ENCODE measurements at regions not wholly inside any gene's neighbourhood (a gene's known extent, or its start where the extent isn't known, plus 50 kb on each side); places are given as distances from the start of the nearest gene placed in this dataset.

DNA sequence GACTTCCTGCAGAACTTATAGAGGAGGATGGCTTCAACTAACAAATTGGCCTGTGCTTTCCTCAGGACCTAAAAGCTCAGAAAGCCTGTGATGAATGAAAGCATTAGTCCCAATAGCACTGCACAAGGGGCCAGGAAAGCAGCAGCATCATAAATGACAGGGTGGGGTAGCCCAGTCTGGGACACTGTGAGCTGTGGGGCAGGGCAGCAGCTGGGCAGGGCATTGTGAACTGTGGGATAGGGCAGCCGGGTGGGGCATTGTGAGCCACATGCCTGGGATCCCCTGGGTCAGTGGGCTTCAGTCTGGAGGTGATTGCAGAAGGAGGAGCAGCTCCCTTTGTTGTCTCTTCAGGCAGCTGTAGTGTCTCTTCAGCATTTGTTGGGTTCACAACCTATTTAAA is 1276.8 kb downstream of the UQCRFS1 start:
- DNase-seq, result no peak
- no peaks in the 10 kb centered on the region for H3K27me3 ChIP-seq (replicated peaks in 1 of 7)
- no peak overlapping the region for H3K4me3 ChIP-seq
- peaks cover 0 to 4% (median 0%) of the 10 kb centered on the region in 8 donors for H3K9me3 ChIP-seq
- TF ChIP-seq POLR2AphosphoS5 (IDR thresholded peaks at IDR 0.05) (no peak), POLR2A (IDR thresholded peaks at IDR 0.05) (no peak)
- TF ChIP-seq, protein P1, sequence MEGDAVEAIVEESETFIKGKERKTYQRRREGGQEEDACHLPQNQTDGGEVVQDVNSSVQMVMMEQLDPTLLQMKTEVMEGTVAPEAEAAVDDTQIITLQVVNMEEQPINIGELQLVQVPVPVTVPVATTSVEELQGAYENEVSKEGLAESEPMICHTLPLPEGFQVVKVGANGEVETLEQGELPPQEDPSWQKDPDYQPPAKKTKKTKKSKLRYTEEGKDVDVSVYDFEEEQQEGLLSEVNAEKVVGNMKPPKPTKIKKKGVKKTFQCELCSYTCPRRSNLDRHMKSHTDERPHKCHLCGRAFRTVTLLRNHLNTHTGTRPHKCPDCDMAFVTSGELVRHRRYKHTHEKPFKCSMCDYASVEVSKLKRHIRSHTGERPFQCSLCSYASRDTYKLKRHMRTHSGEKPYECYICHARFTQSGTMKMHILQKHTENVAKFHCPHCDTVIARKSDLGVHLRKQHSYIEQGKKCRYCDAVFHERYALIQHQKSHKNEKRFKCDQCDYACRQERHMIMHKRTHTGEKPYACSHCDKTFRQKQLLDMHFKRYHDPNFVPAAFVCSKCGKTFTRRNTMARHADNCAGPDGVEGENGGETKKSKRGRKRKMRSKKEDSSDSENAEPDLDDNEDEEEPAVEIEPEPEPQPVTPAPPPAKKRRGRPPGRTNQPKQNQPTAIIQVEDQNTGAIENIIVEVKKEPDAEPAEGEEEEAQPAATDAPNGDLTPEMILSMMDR (IDR thresholded peaks at IDR 0.05 in 8 of 11, conservative IDR thresholded peaks at IDR 0.05 in 3 of 11), result no peak
- no peaks in the 10 kb centered on the region for H3K36me3 ChIP-seq
- intact Hi-C loops (cut with DNase I; ENCODE audit: low total_unique reads), result no loop called here
- WGBS, 5 donors, result 43 to 86% (median 61%) methylated on average over 1 of the region's 1 CpG
- H3K27ac ChIP-seq, result no peak overlapping the region
- no peaks in the 10 kb centered on the region for H3K4me1 ChIP-seq

DNA sequence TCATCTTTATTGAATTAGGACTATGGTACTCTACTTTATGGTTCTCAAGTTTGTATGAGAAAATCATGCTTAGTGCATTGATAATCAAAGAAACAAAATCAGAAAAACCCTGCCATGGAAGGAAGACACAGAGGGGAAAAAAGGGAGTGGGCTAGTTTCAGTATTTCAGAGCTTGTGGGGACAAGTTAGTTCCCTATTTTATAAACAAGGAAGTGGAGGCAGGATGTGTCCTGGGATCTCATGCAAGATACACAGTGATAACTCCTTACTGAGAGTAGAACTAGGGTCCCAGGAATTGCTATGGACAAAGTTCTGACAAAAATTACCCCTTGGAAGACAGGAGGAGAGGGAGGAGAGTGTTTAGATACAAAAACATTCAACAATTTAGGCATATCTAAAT is 1277.3 kb downstream of the UQCRFS1 start:
- Histone ChIP-seq H3K27ac (no peak overlapping the region), H3K27me3 (replicated peaks in 1 of 7) (no peaks in the 10 kb centered on the region), H3K4me1 (no peaks in the 10 kb centered on the region), H3K9me3 (peaks cover 0 to 4% (median 0%) of the 10 kb centered on the region in 8 donors), H3K4me3 (no peak overlapping the region), H3K36me3 (no peaks in the 10 kb centered on the region)
- intact Hi-C loops (cut with DNase I; ENCODE audit: low total_unique reads), result no loop called here
- no peak for TF ChIP-seq POLR2A (IDR thresholded peaks at IDR 0.05)
- TF ChIP-seq POLR2AphosphoS5 (IDR thresholded peaks at IDR 0.05), result no peak
- TF ChIP-seq, protein P1 (IDR thresholded peaks at IDR 0.05 in 8 of 11, conservative IDR thresholded peaks at IDR 0.05 in 3 of 11), result no peak
- no peak for DNase-seq

DNA sequence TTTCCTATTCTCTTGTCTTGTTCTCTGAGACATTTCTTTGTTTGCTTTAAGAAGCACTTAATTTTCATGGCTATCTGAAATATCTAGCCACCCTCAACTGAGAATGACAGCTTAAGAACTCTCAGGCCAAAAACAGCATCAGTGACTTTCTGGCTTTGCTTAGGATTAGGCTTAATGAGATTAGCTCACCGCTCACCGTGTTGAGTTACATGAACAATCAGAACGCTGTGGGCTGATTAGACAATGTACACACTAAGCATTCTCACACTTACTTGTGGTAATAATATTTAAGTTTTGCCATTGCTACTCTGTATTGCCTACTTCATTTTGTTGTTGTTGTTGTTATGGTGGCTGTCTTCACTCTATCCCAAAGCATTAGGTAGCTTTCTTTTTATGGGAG is 1283.6 kb downstream of the UQCRFS1 start:
- TF ChIP-seq POLR2A (IDR thresholded peaks at IDR 0.05), result no peak
- TF ChIP-seq, protein P1 (IDR thresholded peaks at IDR 0.05 in 8 of 11, conservative IDR thresholded peaks at IDR 0.05 in 3 of 11), result no peak
- TF ChIP-seq POLR2AphosphoS5 (IDR thresholded peaks at IDR 0.05), result no peak
- no peak for DNase-seq

DNA sequence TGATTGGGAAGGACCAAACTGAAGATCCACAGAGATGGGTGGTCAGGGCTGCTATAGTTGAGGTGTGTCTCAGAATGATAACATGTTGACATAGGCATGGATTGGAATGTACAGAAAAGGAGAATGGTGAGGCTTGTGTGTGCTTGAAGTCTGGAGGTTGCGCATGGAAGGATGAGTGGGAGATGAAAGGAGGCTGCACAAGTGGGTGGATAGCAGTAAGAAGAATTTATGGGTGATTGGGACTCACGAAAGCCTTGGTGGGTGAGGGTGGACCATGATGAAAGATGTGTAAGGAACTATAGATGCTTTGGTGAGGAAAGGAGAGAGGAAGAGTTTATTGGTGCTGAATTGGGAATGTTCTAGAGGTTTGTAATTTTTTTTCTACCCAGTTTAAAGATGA is 1287.7 kb downstream of the UQCRFS1 start:
- intact Hi-C loops (cut with DNase I; ENCODE audit: low total_unique reads), result no loop called here
- TF ChIP-seq POLR2A (IDR thresholded peaks at IDR 0.05), result no peak
- TF ChIP-seq, protein P1 (IDR thresholded peaks at IDR 0.05 in 8 of 11, conservative IDR thresholded peaks at IDR 0.05 in 3 of 11), result no peak
- no peak for TF ChIP-seq POLR2AphosphoS5 (IDR thresholded peaks at IDR 0.05)
- no peaks in the 10 kb centered on the region for H3K36me3 ChIP-seq
- no peak for DNase-seq
- H3K4me3 ChIP-seq, result no peak overlapping the region
- H3K9me3 ChIP-seq, result no peaks in the 10 kb centered on the region
- no peaks in the 10 kb centered on the region for H3K4me1 ChIP-seq
- no peaks in the 10 kb centered on the region for H3K27me3 ChIP-seq (replicated peaks in 1 of 7)
- no peak overlapping the region for H3K27ac ChIP-seq
- 73 to 87% (median 80%) methylated on average over 2 of the region's 2 CpGs for WGBS, 5 donors

More for the DNA sequence above, 1283.6 kb downstream of the UQCRFS1 start:
- 49 to 91% (median 84%) methylated on average over 3 of the region's 3 CpGs for WGBS, 5 donors
- Histone ChIP-seq H3K36me3 (no peaks in the 10 kb centered on the region), H3K4me1 (no peaks in the 10 kb centered on the region), H3K27ac (no peak overlapping the region), H3K4me3 (no peak overlapping the region), H3K27me3 (replicated peaks in 1 of 7) (no peaks in the 10 kb centered on the region), H3K9me3 (no peaks in the 10 kb centered on the region)
- intact Hi-C loops (cut with DNase I; ENCODE audit: low total_unique reads), result no loop called here

All from spleen (tissue), 11 donors.